ENCODE measurements at regions not wholly inside any gene's neighbourhood (a gene's known extent, or its start where the extent isn't known, plus 50 kb on each side); places are given as distances from the start of the nearest gene placed in this dataset.

GRCh38 chr9:115494393-115494792 is 376.4 kb upstream of the TNC start:
- DNase-seq, result no peak

GRCh38 chr9:115495052-115495635 is 377.2 kb upstream of the TNC start:
- DNase-seq, result no peak

- no peak for DNase-seq
These were observed 377.9 kb upstream of the TNC start for GRCh38 chr9:115495836-115496235.

GRCh38 chr9:115498303-115498702 is 380.3 kb upstream of the TNC start:
- DNase-seq, result no peak

- DNase-seq, result no peak
These were observed 389.2 kb upstream of the TNC start for GRCh38 chr9:115507148-115507547.

- no peak for DNase-seq
These were observed 395.2 kb upstream of the TNC start for GRCh38 chr9:115513148-115513547.

- DNase-seq, result no peak
These were observed 396.5 kb upstream of the TNC start for GRCh38 chr9:115514454-115514853.

GRCh38 chr9:115517335-115518075 is 399.5 kb upstream of the TNC start:
- no peak for DNase-seq

GRCh38 chr9:115520646-115521045 is 402.7 kb upstream of the TNC start:
- no peak for DNase-seq

GRCh38 chr9:115522912-115523311 is 405.0 kb upstream of the TNC start:
- no peak for DNase-seq

GRCh38 chr9:115524453-115525059 is 406.6 kb upstream of the TNC start:
- DNase-seq, result peak; percentile 5 to 18

GRCh38 chr9:115525111-115526058 is 407.4 kb upstream of the TNC start:
- no peak for DNase-seq

GRCh38 chr9:115531410-115532125 is 413.6 kb upstream of the TNC start:
- DNase-seq, result no peak

- DNase-seq, result no peak
These were observed 415.6 kb upstream of the TNC start for GRCh38 chr9:115533511-115533910.

GRCh38 chr9:115540091-115540490 is 422.1 kb upstream of the TNC start:
- no peak for DNase-seq

GRCh38 chr9:115543511-115543910 is 425.6 kb upstream of the TNC start:
- DNase-seq, result no peak

GRCh38 chr9:115548609-115549260 is 430.8 kb upstream of the TNC start:
- DNase-seq, result no peak

GRCh38 chr9:115551396-115551795 is 433.4 kb upstream of the TNC start:
- no peak for DNase-seq

- DNase-seq, result no peak
These were observed 435.3 kb upstream of the TNC start for GRCh38 chr9:115553060-115553773.

- no peak for DNase-seq
These were observed 438.5 kb upstream of the TNC start for GRCh38 chr9:115556432-115556831.

- no peak for DNase-seq
These were observed 457.2 kb upstream of the TNC start for GRCh38 chr9:115575147-115575546.
